ENCODE measurements at regions not wholly inside any gene's neighbourhood (a gene's known extent, or its start where the extent isn't known, plus 50 kb on each side); places are given as distances from the start of the nearest gene placed in this dataset.
"Not testable (repeated sequence)": the region's sequence is repeated elsewhere in the genome, so short reads cannot be mapped to it uniquely, and the experiment has no call there.

DNA sequence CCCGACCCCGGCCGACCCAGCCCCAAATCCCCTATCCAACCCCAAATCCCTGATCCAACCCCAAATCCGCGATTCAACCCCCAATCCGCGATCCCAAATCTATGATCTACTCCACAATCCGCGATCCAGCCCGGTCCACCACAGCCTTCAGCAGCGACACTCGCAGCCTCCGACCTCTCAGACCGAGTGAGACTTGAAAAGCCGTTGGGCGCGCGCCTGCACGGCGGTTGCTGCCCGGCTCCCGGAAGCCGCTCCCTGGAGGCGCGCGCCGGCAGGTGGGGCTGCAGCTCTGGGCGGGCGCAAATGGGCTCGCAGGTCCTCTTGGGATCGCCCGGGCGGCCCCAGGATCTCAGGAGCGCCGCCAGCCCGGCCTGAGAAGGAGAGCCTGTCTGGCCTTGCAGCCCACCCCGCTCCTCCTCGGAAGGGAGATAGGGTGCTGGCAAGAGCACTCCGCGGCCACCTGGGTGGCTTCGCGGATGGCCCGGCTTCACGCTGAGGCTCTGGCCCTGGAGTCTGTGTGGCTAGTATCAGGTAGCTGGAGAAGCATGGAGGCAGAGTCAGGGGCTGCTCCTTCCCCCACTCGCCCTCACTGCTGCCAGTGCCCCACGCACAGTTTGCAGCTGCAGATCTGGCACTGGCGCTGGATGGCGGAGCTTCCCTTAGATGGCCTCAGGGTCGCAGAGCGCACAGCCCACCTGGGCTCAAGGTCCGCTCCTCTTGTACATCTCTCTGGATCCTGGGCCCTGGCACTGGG, 533.4 kb upstream of the DEFB115 start:
- DNase-seq; H3K36me3 ChIP-seq; intact Hi-C loops (cut with DNase I); H3K9me3 ChIP-seq: not testable (repeated sequence)
- Histone ChIP-seq H3K27me3 (peaks cover 0 to 14% (median 0%) of the 10 kb centered on the region in 4 donors), H3K27ac (peak overlapping the region in 3 of 4 donors; percentile 38 to 74 (median 49)), H3K4me3 (peak overlapping the region in 3 of 4 donors; percentile 31 to 55 (median 38)), H3K4me1 (peaks cover 0 to 34% (median 0%) of the 10 kb centered on the region in 3 donors)
- WGBS, 2 donors, result 56% methylated on average over 9 of the region's 51 CpGs; no CpG with 5 or more reads in 1 of the 2 donors
- TF ChIP-seq CTCF (IDR thresholded peaks at IDR 0.05), result peak in 1 of 6 experiments; percentile 21

- DNase-seq; intact Hi-C loops (cut with DNase I); H3K36me3 ChIP-seq; H3K9me3 ChIP-seq: not testable (repeated sequence)
- peaks cover 0 to 28% (median 0%) of the 10 kb centered on the region in 3 donors for H3K4me1 ChIP-seq
- WGBS, 2 donors, result 71% methylated on average over 3 of the region's 24 CpGs; no CpG with 5 or more reads in 1 of the 2 donors
- H3K4me3 ChIP-seq, result peak overlapping the region in 3 of 4 donors; percentile 31 to 55 (median 38)
- H3K27ac ChIP-seq, result peak overlapping the region in 1 of 4 donors; percentile 49
- peaks cover 0 to 14% (median 0%) of the 10 kb centered on the region in 4 donors for H3K27me3 ChIP-seq
These were observed 532.8 kb upstream of the DEFB115 start for GRCh38 chr20:30724688-30725074.

GRCh38 chr20:30725188-30725587, 532.3 kb upstream of the DEFB115 start:
- H3K27me3 ChIP-seq, result peaks cover 0 to 14% (median 0%) of the 10 kb centered on the region in 4 donors
- intact Hi-C loops (cut with DNase I); H3K36me3 ChIP-seq; DNase-seq; H3K27ac ChIP-seq; H3K9me3 ChIP-seq: not testable (repeated sequence)
- peak overlapping the region in 1 of 4 donors; percentile 55 for H3K4me3 ChIP-seq
- H3K4me1 ChIP-seq, result peaks cover 0 to 23% (median 0%) of the 10 kb centered on the region in 3 donors
- WGBS, 2 donors, result 62 to 84% methylated on average over 7 to 9 of the region's 19 CpGs

- H3K36me3 ChIP-seq; H3K27ac ChIP-seq; H3K9me3 ChIP-seq; intact Hi-C loops (cut with DNase I); H3K4me3 ChIP-seq; DNase-seq: not testable (repeated sequence)
- WGBS, 2 donors, result 94% methylated on average over 3 of the region's 38 CpGs; no CpG with 5 or more reads in 1 of the 2 donors
- peaks cover 0 to 15% (median 0%) of the 10 kb centered on the region in 3 donors for H3K4me1 ChIP-seq
- H3K27me3 ChIP-seq, result peaks cover 0 to 14% (median 0%) of the 10 kb centered on the region in 4 donors
These were observed 529.1 kb upstream of the DEFB115 start for GRCh38 chr20:30728271-30728885.

Small RNA genes lying in the stretch of these regions (small RNA-seq; reads per million reads assigned to genes)
- 0.09 to 0.60 (median 0.21) reads per million in 4 donors for gene RF00002
- gene RF00026, result 0 reads per million in 4 donors
